ENCODE measurements at regions not wholly inside any gene's neighbourhood (a gene's known extent, or its start where the extent isn't known, plus 50 kb on each side); places are given as distances from the start of the nearest gene placed in this dataset.

DNA sequence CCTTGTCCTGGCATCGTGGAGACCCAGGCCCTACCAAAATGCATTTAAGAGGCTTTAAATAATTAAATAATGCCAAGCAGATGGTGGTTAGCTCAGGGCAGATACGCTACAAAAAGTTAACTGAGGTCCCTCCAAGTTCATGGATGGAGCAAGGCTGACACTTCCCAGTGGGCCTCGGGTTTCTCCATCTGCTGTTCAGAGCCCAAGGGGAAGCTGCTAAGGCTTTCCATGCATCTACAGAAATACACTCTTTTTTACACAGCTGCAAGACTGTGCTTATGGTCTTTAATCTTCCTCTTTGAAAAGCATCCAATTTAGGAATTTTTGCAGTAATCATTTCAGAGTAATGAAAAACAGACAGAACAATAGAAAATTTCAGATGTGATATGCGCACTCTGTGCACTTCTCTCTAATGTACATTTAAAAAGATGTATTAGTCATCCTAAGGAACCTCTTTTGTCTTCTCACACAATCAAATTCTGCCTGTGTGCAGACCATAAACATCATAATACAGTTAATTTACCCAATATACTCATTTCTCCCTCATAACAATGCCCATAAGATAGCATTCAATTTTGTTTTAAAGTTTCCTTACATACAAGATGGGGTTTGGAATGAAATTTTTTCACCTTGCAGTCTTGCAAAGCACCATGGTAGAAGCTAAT, 173.2 kb upstream of the ATP1B1 start:
- no peak for DNase-seq (ENCODE audit: low read depth in 1 of 2, low spot score in 1 of 2)
- no peaks in the 10 kb centered on the region for H3K27me3 ChIP-seq (ENCODE audit: insufficient read depth, poor library complexity, severe bottlenecking)
- TF ChIP-seq CTCF (IDR thresholded peaks at IDR 0.05; ENCODE audit: insufficient read depth, low read length) (no peak), POLR2AphosphoS5 (IDR thresholded peaks at IDR 0.05; ENCODE audit: low read depth) (no peak), GABPA (IDR thresholded peaks at IDR 0.05; ENCODE audit: low read depth) (no peak), SPI1 (IDR thresholded peaks at IDR 0.05; ENCODE audit: borderline replicate concordance, low read depth) (no peak)
- TF ChIP-seq, protein P1, sequence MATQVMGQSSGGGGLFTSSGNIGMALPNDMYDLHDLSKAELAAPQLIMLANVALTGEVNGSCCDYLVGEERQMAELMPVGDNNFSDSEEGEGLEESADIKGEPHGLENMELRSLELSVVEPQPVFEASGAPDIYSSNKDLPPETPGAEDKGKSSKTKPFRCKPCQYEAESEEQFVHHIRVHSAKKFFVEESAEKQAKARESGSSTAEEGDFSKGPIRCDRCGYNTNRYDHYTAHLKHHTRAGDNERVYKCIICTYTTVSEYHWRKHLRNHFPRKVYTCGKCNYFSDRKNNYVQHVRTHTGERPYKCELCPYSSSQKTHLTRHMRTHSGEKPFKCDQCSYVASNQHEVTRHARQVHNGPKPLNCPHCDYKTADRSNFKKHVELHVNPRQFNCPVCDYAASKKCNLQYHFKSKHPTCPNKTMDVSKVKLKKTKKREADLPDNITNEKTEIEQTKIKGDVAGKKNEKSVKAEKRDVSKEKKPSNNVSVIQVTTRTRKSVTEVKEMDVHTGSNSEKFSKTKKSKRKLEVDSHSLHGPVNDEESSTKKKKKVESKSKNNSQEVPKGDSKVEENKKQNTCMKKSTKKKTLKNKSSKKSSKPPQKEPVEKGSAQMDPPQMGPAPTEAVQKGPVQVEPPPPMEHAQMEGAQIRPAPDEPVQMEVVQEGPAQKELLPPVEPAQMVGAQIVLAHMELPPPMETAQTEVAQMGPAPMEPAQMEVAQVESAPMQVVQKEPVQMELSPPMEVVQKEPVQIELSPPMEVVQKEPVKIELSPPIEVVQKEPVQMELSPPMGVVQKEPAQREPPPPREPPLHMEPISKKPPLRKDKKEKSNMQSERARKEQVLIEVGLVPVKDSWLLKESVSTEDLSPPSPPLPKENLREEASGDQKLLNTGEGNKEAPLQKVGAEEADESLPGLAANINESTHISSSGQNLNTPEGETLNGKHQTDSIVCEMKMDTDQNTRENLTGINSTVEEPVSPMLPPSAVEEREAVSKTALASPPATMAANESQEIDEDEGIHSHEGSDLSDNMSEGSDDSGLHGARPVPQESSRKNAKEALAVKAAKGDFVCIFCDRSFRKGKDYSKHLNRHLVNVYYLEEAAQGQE (IDR thresholded peaks at IDR 0.05; ENCODE audit: insufficient replicate concordance, low read depth): no peak
- H3K4me3 ChIP-seq (replicated peaks; ENCODE audit: insufficient read depth, low read length): no peak overlapping the region
- no peak overlapping the region for H3K27ac ChIP-seq (replicated peaks)

GRCh38 chr1:168939110-168939946, 167.2 kb upstream of the ATP1B1 start:
- no peak overlapping the region for H3K4me3 ChIP-seq (replicated peaks; ENCODE audit: insufficient read depth, low read length)
- TF ChIP-seq, protein P1 (IDR thresholded peaks at IDR 0.05; ENCODE audit: insufficient replicate concordance, low read depth): no peak
- TF ChIP-seq CTCF (IDR thresholded peaks at IDR 0.05; ENCODE audit: insufficient read depth, low read length) (no peak), GABPA (IDR thresholded peaks at IDR 0.05; ENCODE audit: low read depth) (no peak), SPI1 (IDR thresholded peaks at IDR 0.05; ENCODE audit: borderline replicate concordance, low read depth) (no peak), POLR2AphosphoS5 (IDR thresholded peaks at IDR 0.05; ENCODE audit: low read depth) (no peak)
- peaks cover 6% of the 10 kb centered on the region for H3K27me3 ChIP-seq (ENCODE audit: insufficient read depth, poor library complexity, severe bottlenecking)
- DNase-seq (ENCODE audit: low read depth in 1 of 2, low spot score in 1 of 2): no peak
- no peak overlapping the region for H3K27ac ChIP-seq (replicated peaks)

DNA sequence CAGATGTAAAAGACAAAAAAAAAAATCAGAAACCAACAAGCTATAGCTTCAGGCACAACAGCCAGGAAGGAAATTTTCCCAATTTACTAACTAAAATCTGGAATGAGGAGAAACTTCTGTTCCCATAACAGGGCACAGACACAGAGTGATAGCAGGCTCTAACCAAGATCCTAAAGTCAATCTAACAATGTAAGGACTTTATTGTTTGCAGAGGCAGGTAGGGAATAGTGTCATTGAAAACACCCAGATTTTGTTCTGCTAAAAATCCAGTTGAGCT, 166.6 kb upstream of the ATP1B1 start:
- no peak overlapping the region for H3K4me3 ChIP-seq (replicated peaks; ENCODE audit: insufficient read depth, low read length)
- DNase-seq (ENCODE audit: low read depth in 1 of 2, low spot score in 1 of 2): no peak
- peaks cover 6% of the 10 kb centered on the region for H3K27me3 ChIP-seq (ENCODE audit: insufficient read depth, poor library complexity, severe bottlenecking)
- H3K27ac ChIP-seq (replicated peaks): no peak overlapping the region
- TF ChIP-seq POLR2AphosphoS5 (IDR thresholded peaks at IDR 0.05; ENCODE audit: low read depth) (no peak), CTCF (IDR thresholded peaks at IDR 0.05; ENCODE audit: insufficient read depth, low read length) (no peak), SPI1 (IDR thresholded peaks at IDR 0.05; ENCODE audit: borderline replicate concordance, low read depth) (no peak), GABPA (IDR thresholded peaks at IDR 0.05; ENCODE audit: low read depth) (no peak)
- TF ChIP-seq, protein P1 (IDR thresholded peaks at IDR 0.05; ENCODE audit: insufficient replicate concordance, low read depth): no peak
